ENCODE measurements at regions not wholly inside any gene's neighbourhood (a gene's known extent, or its start where the extent isn't known, plus 50 kb on each side); places are given as distances from the start of the nearest gene placed in this dataset.
A peak's percentile ranks its signal among the peaks of the same experiment; 100 is the strongest.

DNA sequence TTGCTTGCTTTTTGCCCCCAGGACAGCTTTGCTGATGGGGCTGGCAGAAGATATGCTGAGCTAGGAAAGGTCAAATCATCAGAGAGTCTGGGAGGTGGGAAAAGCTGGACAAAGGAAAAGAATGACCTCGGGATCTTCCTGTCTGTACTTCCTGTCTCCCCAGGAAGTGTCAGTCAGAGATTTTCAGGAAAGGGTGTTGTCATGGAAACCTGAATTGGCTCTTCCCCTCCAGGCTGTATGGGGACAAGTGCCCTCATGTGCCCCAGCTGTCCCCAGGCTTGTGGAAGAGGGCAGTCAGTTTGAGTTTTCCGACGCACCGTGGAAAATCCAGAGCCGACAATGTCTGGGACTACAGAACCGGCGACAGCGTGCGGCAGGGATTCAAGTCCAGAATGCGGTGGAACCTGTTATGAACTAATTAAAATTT is 122.7 kb upstream of the ZFHX3 start:
- Mint-ChIP-seq H3K27me3 (peaks cover 14% of the 10 kb centered on the region), H3K36me3 (no peaks in the 10 kb centered on the region), H3K4me1 (ENCODE audit: unreplicated experiment) (peaks cover 69% of the 10 kb centered on the region), H3K4me3 (peak overlapping the region; percentile 77), H3K9me3 (no peaks in the 10 kb centered on the region), H3K27ac (no peak overlapping the region)
- TF ChIP-seq, protein P1, sequence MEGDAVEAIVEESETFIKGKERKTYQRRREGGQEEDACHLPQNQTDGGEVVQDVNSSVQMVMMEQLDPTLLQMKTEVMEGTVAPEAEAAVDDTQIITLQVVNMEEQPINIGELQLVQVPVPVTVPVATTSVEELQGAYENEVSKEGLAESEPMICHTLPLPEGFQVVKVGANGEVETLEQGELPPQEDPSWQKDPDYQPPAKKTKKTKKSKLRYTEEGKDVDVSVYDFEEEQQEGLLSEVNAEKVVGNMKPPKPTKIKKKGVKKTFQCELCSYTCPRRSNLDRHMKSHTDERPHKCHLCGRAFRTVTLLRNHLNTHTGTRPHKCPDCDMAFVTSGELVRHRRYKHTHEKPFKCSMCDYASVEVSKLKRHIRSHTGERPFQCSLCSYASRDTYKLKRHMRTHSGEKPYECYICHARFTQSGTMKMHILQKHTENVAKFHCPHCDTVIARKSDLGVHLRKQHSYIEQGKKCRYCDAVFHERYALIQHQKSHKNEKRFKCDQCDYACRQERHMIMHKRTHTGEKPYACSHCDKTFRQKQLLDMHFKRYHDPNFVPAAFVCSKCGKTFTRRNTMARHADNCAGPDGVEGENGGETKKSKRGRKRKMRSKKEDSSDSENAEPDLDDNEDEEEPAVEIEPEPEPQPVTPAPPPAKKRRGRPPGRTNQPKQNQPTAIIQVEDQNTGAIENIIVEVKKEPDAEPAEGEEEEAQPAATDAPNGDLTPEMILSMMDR (conservative IDR thresholded peaks at IDR 0.05) = no peak
- no peak for DNase-seq (ENCODE audit: extremely low spot score, unreplicated experiment)

DNA sequence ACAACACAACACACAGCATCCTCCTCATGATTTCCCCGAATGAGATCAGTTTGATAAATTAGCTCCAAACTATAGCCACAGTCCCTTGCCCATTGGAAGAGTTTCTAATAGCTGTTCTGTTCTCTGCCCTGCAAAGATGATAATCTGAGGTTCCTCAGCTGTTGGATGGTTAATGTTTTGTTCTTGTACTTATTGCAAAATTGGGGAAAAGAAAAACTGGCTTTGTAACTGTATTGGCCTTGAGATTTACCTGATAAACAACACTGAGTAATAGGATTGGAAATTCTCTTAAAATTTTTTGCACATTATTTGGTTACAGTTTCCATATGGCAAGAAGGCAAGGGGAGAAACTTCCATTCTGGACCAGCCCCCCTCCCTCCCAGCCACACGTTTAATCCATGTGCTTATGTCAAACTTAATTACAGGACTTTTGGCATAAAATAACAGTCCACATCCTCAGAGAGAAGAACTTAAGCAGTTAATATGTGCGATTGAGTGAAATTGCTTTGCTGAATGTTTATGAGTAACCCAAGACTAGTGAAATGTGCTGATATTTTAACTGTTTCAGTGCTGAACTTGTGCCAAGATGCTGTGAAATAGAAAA is 119.1 kb upstream of the ZFHX3 start:
- Mint-ChIP-seq H3K9me3 (no peaks in the 10 kb centered on the region), H3K36me3 (no peaks in the 10 kb centered on the region), H3K4me1 (ENCODE audit: unreplicated experiment) (peaks cover 45% of the 10 kb centered on the region), H3K27ac (no peak overlapping the region), H3K27me3 (peaks cover 7% of the 10 kb centered on the region), H3K4me3 (no peak overlapping the region)
- TF ChIP-seq, protein P1 (conservative IDR thresholded peaks at IDR 0.05) = no peak
- DNase-seq (ENCODE audit: extremely low spot score, unreplicated experiment) = no peak

DNA sequence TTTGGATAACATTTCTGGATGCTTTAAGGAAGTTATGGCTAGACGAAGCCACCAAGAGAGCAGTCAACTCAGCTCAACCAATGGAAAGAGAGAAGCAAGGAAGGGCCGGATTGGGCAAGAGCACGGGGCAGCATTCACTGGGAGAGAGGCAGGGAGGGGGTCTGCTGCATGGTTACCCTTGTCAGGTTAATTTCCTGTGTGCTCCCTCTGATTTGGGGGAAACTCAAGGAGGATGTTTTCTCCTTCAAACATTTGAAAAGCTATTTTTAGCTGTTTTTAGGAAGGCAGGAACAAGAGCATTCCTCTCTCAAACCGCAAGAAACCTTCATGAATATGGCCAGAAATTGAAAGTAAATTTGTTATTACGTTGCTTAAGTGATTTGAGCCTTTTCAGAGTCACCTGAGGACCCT is 118.5 kb upstream of the ZFHX3 start:
- Mint-ChIP-seq H3K36me3 (no peaks in the 10 kb centered on the region), H3K9me3 (no peaks in the 10 kb centered on the region), H3K27me3 (peaks cover 7% of the 10 kb centered on the region)

DNA sequence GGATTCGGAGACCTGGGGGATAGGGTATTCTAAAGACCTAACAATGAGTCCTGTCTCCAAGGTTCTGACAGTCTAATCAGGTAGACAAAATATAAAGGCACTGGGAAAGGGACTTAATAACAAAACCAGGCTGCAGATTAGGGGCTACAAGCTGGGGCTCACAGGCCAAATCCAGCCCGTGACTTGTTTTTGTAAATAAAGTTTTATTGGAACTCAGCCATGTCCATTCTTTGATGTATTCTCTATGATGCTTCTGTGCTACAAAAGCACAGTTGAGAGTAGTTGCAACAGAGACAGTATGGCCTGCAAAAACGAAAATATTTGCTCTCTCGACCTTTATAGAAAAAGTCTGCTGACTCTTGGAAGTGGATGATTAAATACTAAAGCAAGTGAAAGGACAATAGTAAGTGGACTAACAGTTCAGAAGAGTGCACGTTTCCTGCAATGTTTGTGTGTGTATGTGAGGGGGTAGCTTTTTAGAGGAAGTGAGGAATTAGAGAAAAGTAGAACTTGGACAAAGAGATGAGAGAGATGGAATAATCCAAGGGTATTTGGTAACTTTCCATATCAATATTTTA is 115.4 kb upstream of the ZFHX3 start:
- Mint-ChIP-seq H3K9me3 (no peaks in the 10 kb centered on the region), H3K27me3 (peaks cover 3% of the 10 kb centered on the region), H3K27ac (no peak overlapping the region), H3K36me3 (peaks cover 5% of the 10 kb centered on the region), H3K4me3 (no peak overlapping the region), H3K4me1 (ENCODE audit: unreplicated experiment) (peaks cover 22% of the 10 kb centered on the region)
- TF ChIP-seq, protein P1 (conservative IDR thresholded peaks at IDR 0.05) = no peak
- no peak for DNase-seq (ENCODE audit: extremely low spot score, unreplicated experiment)

More for the DNA sequence above, 118.5 kb upstream of the ZFHX3 start:
- Mint-ChIP-seq H3K4me3 (no peak overlapping the region), H3K27ac (no peak overlapping the region), H3K4me1 (ENCODE audit: unreplicated experiment) (peaks cover 39% of the 10 kb centered on the region)
- DNase-seq (ENCODE audit: extremely low spot score, unreplicated experiment) = no peak
- TF ChIP-seq, protein P1 (conservative IDR thresholded peaks at IDR 0.05) = no peak

DNA sequence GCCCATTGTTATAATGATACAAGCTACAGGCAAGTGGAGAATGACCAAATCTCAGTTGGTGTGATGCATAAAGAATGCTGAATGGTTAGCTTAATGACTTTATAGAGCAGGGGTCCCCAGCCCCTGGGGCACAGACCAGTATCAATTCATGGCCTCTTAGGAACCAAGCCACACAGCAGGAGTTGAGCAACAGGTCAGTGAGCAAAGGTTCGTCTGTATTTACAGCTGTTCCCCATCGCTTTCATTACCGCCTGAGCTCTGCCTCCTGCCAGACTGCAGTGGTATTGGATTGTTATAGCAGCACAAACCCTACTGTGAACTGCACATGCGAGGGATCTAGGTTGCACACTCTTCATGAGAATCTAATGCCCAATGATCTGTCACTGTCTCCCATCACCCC is 114.0 kb upstream of the ZFHX3 start:
- TF ChIP-seq, protein P1 (conservative IDR thresholded peaks at IDR 0.05) = no peak
- H3K4me1 Mint-ChIP-seq (ENCODE audit: unreplicated experiment) = peaks cover 12% of the 10 kb centered on the region
- no peaks in the 10 kb centered on the region for H3K27me3 Mint-ChIP-seq
- H3K36me3 Mint-ChIP-seq = peaks cover 6% of the 10 kb centered on the region
- H3K9me3 Mint-ChIP-seq = no peaks in the 10 kb centered on the region
- DNase-seq (ENCODE audit: extremely low spot score, unreplicated experiment) = no peak
- no peak overlapping the region for H3K27ac Mint-ChIP-seq
- H3K4me3 Mint-ChIP-seq = no peak overlapping the region
